Kidney tubule cell (primary cell): ENCODE measurements at regions not wholly inside any gene's neighbourhood (a gene's known extent, or its start where the extent isn't known, plus 50 kb on each side); places are given as distances from the start of the nearest gene placed in this dataset.

Experiments used
- DNase-seq: peaks from one replicate; pipeline ENCODE4 v3.0.0-alpha.2; 2018; ENCODE audit warnings: low spot score

GRCh38 chr1:38263438-38263837, 216.8 kb upstream of the POU3F1 start:
- DNase-seq: no peak

GRCh38 chr1:38261574-38261973, 215.0 kb upstream of the POU3F1 start:
- DNase-seq: no peak

GRCh38 chr1:38258085-38258627, 211.6 kb upstream of the POU3F1 start:
- no peak for DNase-seq

DNA sequence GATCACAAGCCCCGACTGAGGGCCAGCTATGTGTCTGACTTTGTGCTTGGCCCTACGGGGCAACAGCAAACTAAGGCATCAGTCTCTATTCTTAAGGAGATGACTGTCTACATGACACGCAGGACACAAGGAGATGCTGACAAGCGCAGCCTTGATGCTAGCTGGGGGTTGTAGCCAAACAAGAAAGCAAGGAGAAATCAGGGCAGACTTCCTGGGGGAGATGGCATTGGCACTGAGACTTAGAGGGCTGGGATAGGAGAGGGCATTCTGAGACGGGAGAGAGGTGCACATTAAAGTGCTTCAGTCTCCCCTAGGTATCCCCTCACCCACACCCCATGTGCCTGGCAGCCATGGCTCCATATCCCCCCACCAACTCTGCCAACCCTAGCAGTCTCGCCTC, 210.8 kb upstream of the POU3F1 start:
- DNase-seq: no peak

- DNase-seq: no peak
Measured at GRCh38 chr1:38256072-38256471, 209.5 kb upstream of the POU3F1 start.

DNA sequence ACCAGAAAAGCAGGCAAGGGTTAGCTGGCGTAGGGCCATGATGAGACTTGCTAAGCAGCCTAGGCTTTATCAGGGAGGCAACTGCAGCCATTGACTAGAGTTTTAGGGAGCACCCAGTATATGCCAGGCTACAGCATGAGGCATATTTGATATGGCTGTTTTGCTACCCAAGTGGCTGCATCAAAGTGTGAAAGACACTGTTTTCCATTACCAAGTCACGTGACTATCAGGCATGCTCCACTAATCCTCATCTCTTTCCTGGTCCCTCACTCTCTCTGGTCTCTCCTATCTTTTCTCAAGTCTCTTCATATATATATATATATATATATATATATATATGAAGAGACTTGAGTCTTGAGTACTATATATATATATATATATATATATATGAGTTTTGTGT, 206.7 kb upstream of the POU3F1 start:
- no peak for DNase-seq

DNA sequence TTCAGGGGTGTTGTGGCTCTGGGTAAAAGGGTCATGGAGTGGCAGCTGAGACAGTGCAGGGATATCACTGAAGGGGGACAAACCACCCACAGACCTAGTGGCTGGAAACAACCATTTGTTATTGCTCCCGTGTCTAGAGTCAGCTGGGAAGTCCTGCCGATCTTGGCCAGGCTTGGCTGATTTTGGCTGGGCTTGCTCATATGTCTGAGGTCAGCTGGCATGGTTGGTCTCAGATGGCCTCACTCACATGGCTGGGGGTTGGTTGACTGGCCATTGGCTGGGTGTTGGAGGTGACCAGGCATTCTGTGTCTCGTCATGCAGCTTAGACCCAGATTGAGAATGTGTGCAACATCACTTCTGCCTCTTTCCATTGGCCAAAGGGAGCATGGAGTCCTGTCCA, 203.8 kb upstream of the POU3F1 start:
- peak; percentile 79 for DNase-seq

DNA sequence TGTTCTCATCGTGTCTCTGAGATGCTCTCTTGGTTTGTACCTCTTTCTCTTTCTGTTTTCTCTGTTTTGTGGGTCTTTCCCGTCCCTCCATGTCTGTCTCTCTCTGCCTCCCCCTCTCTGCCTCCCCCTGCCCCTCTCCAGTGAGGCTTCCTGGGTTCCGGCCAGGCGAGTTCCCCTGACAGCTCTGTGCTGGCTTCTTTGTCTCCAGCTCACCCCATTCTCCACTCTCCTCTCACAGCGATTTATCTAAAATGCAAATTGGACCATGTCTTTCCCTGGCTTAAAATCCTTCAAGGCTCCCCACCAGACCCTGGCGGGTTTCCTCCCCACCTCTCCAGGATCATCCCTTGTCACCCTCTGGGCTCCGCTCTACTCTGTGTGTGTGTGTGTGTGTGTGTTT, 202.4 kb upstream of the POU3F1 start:
- DNase-seq: no peak

DNA sequence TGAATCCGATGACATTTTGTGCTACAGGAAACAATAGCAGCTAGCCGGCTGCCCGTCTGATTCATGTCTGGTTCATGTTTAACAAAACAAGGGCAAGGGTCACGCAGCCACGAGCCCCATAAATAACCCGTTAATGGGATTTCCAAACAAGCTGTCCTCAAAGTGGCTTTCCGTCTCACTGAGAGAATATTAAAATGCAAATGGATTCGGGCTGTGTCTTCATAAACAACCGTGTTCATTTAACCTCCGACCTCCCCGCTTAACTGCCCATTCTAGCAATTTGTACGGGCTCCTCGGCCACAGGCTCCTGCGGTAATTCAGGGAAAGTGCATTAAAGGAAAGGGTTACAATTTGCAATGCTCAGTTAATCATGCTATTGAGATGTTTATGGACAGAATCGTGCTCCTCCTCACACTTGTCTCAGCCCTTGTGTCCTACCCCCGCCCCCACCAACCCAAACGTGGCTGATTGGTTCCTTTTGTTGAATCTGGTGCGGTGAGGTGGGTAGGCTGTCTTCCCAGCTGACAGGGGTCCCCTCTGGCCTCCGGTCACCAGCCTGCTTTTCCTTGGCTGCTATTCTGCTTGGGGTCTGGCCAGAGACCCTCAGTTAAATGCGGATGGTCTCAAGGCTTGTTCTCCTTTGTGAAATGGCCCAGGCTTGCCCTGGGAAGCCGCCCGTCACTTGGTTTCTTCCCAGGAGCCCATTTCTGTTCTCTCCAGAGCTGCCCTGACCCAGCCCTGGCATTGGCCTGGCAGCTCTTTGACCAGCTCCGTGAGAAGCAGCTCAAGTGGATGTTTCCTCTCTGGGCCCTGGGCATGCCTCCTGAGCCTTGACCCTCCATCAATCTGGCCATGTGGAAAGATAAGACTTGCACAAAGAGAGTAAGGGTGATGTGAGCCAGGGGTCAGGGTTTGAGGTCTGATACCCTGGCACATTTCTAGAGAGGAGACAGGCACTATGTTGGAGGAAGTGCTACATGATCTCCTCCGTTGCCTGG, 200.7 kb upstream of the POU3F1 start:
- peak; percentile 80 for DNase-seq

DNA sequence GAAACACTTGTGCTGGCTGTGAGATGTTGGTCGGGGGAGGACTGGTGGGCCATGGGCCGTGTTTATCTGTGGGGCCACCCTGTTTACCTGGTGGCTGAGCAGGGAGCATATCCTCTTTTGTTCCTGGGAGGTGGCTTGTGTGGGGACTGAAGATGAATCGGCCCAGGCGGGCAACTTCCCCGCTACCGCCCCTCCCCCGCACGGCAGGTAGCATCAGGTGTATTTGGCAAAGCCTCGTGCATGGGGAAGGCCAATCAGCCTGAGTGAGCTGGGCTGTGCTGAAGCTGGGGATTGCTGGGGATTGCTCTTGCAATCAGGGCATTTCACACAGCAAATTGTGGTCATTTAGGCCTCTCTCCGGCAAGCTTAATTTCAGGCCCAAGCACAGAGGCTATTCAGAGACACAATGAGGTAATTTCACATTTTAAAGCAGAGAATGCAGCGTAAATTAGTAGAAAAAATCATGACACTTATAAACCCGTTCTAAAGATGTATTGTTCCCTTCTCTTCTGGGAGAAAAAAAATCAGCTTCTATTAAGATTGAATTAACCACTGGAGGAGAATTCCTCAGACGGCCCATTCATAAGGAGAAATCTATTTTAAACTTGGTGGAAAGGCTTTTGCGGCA, 197.7 kb upstream of the POU3F1 start:
- DNase-seq: no peak

- peak; percentile 51 for DNase-seq
Measured at GRCh38 chr1:38243106-38243505, 196.5 kb upstream of the POU3F1 start.

- no peak for DNase-seq
Measured at GRCh38 chr1:38242506-38242905, 195.9 kb upstream of the POU3F1 start.

DNA sequence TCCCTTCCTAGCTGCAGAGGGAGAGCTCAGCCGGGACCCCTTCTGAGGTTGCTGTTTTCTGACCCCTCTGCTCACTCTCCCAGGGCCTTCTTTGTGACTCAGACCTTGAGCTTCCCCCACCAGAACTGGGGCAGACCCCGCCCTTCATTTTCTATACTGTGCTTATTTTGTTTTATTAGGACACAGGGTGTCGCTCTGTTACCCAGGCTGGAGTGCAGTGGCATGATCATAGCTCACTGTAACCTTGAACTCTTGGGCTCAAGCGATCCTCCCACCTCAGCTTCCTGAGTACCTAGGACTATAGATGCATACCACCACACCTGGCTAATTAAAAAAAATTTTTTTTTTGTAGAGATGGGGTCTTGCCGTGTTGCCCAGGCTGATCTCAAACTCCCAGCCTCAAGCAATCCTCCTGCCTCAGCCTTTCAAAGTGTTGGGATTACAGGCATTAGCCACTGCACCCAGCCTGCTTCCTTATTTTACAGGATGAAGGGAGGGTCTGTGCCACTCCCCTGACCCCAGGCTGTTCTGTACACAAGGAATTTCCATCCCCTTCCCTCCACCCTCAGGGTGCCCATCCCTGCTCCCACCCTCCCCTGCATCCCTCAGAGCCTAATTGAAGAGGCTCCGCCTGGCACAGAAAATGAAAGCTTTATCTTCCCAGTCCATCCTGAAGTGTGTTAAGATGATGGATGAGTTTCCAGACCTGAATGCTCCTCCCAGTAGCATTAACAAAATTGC, 195.2 kb upstream of the POU3F1 start:
- no peak for DNase-seq

DNA sequence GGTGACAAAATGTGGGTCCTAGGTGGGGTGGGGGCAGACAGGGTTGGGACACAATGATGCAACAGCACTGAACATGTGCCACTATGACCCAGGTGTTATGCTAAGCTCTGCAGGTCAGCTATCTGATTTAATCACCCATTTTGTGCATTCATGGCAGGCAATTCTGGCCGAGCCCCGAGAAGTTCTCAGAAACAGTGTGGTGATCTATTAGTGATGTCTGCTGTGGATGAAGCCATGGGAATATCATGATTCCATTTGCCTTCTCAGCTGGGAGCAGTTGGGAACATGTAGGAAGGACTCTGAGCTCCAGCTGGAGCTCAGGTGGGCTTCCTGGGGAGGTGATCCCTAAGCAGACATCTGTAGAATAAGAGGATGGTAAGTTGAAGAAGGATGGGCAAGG, 194.0 kb upstream of the POU3F1 start:
- DNase-seq: no peak

DNA sequence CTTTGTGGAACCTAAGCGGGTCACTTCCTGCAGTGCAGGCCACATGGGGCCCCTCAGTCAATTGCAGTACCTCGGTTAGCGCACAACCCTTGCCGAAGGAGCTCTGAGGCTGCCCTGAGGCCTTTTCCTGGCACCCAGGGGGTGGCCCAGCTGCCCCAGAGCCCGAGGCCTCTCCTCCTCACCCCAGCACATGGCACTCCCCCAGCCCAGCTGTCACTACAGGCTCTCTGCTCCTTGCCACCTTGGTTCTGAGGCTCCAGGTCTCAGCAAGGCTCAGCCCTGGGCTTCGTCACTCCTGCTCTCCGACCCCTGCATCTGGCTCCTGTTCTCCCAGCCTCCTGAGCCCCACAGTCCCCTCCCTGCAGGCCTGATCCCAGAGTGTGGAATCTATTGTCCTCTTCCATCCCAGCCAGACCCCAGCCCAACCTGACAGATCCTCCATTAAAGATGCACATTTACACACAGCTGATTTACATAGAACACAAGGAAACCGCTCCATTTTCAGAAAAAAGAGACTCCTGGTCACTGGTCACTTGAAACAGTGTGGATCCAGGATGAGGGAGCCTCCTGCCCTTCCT, 192.8 kb upstream of the POU3F1 start:
- DNase-seq: no peak

DNA sequence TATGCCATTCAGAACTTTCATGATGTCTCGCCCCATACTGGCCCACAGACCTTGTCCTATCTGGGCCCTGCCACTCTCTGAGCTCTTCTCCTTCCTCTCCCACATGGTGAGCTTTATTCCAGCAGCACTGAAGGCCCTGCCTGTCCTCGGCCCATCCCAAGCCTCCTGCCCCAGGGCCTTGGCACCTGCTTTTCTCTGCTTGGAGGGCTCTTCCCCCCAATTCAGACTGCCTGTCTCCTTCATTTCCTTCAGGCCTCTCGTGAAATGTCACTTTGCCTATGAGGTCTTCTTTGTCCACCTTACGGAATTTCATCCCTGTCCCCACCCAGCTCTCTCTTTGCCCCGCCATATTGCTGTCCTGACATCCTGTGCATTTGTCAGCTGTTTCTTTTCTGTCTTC, 191.7 kb upstream of the POU3F1 start:
- no peak for DNase-seq

- peak; percentile 93 for DNase-seq
Measured at GRCh38 chr1:38235705-38236104, 189.1 kb upstream of the POU3F1 start.

- no peak for DNase-seq
Measured at GRCh38 chr1:38231941-38232340, 185.3 kb upstream of the POU3F1 start.

DNA sequence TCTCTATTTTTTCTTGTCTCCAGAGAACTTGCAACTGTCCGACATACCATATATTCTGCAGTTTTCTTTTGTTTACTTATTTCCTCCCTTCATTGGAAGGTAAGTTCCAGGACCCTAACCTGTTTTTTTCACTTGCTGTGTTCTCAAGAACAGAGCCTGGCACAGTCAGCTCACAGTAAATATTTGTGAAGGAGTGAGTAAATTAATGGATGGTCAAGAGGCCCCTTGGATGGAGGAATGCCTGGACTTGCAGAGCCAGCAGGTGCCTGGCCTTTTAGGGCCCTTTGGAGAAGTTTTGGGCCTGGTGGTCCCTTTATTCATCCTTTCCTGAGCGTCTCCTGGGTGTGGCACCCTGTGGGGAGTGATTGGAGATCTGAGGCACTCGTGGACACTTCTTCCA, 182.1 kb upstream of the POU3F1 start:
- DNase-seq: no peak

GRCh38 chr1:38225745-38226144, 179.2 kb upstream of the POU3F1 start:
- DNase-seq: no peak

DNA sequence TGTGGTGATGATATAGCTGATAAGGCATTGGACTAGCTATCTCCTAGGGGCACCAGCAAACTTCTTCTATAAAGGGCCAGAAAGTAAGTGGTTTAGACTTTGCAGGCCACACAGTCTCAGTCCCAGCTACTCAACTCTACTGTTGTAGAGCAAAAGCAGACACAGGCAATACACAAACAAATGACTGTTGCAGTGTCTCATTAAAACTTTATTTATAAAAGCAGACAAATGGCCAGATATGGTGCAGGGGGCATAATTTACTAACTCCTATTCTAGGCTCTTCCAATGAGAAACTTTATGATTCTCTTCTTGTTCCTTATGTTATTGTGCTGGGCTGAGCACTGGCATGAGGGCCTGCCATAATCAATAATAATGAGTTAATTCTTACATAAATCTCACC, 176.8 kb upstream of the POU3F1 start:
- DNase-seq: no peak

DNA sequence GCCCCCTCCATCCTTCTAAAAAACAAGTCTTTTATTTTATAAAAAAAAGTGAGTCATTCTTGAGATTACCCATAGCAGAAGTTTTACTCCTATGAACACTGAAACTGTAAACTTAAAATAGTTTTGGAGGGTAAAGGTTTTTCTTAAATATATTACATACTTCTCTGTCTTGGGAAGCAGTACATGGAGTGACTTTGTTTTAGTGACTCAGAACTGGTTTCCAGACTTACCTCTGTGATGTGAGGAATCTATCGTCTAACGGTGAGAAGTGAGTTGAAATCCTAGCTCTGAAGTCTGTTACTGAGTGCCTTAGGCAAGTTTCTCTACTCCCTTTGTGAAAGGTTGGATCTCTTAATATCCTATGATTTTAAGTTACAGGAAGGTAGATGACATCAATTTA, 176.3 kb upstream of the POU3F1 start:
- no peak for DNase-seq
